GM10266 (cell line): ENCODE measurements at regions not wholly inside any gene's neighbourhood (a gene's known extent, or its start where the extent isn't known, plus 50 kb on each side); places are given as distances from the start of the nearest gene placed in this dataset.

ENCODE experiments used
- DNase-seq: peaks from one replicate; pipeline ENCODE4 v3.0.0; 2012; ENCODE audit errors: extremely low spot score
- CTCF ChIP-seq: IDR thresholded peaks from 2 replicates; pipeline ENCODE4 v1.5.1; 2012; ENCODE audit warnings: mild to moderate bottlenecking, low read depth; ENCODE audit not compliant: control insufficient read depth, insufficient read depth; ENCODE audit errors: missing control alignments

- TF ChIP-seq CTCF, result no peak
- no peak for DNase-seq
Observed at GRCh38 chr4:178105242-178105641, 663.0 kb upstream of the AGA start.

GRCh38 chr4:178136736-178137345 lies 694.6 kb upstream of the AGA start:
- no peak for DNase-seq
- TF ChIP-seq CTCF, result no peak

GRCh38 chr4:178137732-178138471 lies 695.7 kb upstream of the AGA start:
- TF ChIP-seq CTCF, result no peak
- no peak for DNase-seq

- no peak for DNase-seq
- TF ChIP-seq CTCF, result no peak
Observed at GRCh38 chr4:178138491-178138890, 696.3 kb upstream of the AGA start.

- TF ChIP-seq CTCF, result no peak
- DNase-seq, result no peak
Observed at GRCh38 chr4:178140326-178140915, 698.2 kb upstream of the AGA start.

DNA sequence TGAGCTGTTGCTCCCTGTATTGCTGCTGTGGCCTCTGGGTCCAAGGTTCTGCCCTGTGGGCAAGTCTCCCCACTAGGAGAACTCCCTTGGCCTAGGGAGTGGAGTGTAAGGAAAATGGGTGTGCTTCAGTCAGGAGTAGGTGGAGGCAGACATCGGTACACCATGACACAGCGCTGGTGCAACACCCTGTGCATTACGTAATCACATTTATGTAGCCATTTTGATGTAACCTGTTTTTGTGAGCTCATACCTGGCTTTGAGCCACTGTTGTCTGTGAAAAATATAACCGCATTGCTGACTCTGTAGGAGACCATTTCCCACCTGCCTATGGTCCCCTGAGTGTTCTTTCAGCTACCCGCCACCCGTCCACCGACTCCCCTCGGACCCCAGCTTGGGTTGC lies 700.5 kb upstream of the AGA start:
- no peak for DNase-seq
- TF ChIP-seq CTCF, result no peak

GRCh38 chr4:178148106-178148505 lies 705.9 kb upstream of the AGA start:
- TF ChIP-seq CTCF, result no peak
- no peak for DNase-seq
